ENCODE measurements at regions not wholly inside any gene's neighbourhood (a gene's known extent, or its start where the extent isn't known, plus 50 kb on each side); places are given as distances from the start of the nearest gene placed in this dataset.
"Not testable (repeated sequence)": the region's sequence is repeated elsewhere in the genome, so short reads cannot be mapped to it uniquely, and the experiment has no call there.

DNA sequence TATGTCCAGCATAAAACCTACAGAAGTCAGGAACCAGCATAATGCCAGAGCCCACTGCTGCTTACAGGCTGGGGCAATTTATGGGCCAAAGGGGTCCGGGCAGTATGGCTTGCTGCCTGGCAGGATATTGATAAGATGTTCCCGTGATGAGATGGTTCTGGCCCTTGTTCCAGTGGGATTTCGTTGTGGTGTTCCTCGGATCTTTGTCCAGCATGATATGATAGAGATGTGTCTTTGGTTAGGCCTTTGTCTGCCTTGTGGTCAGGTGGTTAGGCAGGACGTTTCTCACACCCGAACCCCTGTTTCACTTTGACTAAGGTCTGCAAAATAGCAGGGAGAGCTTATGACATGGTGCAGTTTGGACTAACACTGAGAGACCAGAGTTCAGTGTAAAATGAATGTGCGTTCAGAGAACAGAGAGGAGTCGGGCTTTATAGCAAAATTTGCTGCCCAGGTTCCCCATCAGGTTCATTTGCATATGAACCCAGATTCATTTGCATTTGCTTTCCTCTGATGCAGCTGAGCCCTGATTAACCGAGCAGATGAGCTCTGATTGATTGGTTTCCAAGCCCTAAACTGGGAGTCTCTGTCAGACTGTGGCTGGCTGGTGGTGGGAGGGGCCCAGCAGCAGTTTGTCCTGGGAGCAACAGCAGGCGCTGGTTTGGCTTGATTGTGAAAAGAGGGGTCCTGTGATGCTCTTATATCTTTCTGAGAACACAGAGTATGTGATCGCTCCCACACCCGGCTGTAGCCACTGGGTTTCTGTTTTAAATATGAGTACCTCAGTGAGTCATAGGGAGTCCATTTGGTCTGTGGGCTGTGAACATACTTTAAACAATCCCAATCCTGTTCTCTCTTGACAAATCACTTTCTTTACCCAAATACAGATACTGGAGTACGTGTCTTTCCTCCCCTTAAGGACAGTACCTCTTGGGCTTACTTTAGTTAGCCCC lies 156.3 kb upstream of the PZP start:
- DNase-seq (ENCODE audit: low read depth in 1 of 2, low spot score in 1 of 2): peak in 1 of 2 experiments; percentile 55
- TF ChIP-seq CTCF (IDR thresholded peaks at IDR 0.05; ENCODE audit: insufficient read depth, low read length) (no peak), SPI1 (IDR thresholded peaks at IDR 0.05; ENCODE audit: borderline replicate concordance, low read depth) (no peak), GABPA (IDR thresholded peaks at IDR 0.05; ENCODE audit: low read depth) (no peak), POLR2AphosphoS5 (IDR thresholded peaks at IDR 0.05; ENCODE audit: low read depth) (no peak)
- TF ChIP-seq, protein P1, sequence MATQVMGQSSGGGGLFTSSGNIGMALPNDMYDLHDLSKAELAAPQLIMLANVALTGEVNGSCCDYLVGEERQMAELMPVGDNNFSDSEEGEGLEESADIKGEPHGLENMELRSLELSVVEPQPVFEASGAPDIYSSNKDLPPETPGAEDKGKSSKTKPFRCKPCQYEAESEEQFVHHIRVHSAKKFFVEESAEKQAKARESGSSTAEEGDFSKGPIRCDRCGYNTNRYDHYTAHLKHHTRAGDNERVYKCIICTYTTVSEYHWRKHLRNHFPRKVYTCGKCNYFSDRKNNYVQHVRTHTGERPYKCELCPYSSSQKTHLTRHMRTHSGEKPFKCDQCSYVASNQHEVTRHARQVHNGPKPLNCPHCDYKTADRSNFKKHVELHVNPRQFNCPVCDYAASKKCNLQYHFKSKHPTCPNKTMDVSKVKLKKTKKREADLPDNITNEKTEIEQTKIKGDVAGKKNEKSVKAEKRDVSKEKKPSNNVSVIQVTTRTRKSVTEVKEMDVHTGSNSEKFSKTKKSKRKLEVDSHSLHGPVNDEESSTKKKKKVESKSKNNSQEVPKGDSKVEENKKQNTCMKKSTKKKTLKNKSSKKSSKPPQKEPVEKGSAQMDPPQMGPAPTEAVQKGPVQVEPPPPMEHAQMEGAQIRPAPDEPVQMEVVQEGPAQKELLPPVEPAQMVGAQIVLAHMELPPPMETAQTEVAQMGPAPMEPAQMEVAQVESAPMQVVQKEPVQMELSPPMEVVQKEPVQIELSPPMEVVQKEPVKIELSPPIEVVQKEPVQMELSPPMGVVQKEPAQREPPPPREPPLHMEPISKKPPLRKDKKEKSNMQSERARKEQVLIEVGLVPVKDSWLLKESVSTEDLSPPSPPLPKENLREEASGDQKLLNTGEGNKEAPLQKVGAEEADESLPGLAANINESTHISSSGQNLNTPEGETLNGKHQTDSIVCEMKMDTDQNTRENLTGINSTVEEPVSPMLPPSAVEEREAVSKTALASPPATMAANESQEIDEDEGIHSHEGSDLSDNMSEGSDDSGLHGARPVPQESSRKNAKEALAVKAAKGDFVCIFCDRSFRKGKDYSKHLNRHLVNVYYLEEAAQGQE (IDR thresholded peaks at IDR 0.05; ENCODE audit: insufficient replicate concordance, low read depth): no peak
- H3K27me3 ChIP-seq (ENCODE audit: insufficient read depth, poor library complexity, severe bottlenecking): no peaks in the 10 kb centered on the region

DNA sequence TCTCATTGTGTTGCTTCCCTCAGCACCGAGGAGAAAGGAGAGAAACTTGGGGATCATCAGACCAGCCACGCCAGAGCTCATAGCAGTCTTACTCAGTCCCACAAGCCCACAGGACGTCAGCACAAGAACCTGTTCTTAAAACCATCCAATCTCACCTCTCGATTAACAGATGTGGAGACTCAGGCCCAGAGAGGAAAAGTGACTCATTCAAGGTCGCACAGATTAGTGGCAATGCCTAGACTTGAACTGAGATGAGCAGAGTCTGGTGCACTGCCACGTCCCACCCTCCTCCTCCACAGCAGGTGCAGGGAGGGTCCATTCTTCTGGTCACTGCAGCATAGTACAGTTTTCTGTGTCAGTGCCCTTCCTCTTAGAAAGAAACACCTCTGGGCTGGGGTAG lies 154.9 kb upstream of the PZP start:
- DNase-seq (ENCODE audit: low read depth in 1 of 2, low spot score in 1 of 2): no peak
- Histone ChIP-seq H3K27me3 (ENCODE audit: insufficient read depth, poor library complexity, severe bottlenecking) (no peaks in the 10 kb centered on the region), H3K27ac (replicated peaks) (peak overlapping the region; percentile 98), H3K4me3 (replicated peaks; ENCODE audit: insufficient read depth, low read length) (no peak overlapping the region)
- TF ChIP-seq CTCF (IDR thresholded peaks at IDR 0.05; ENCODE audit: insufficient read depth, low read length) (no peak), SPI1 (IDR thresholded peaks at IDR 0.05; ENCODE audit: borderline replicate concordance, low read depth) (no peak), GABPA (IDR thresholded peaks at IDR 0.05; ENCODE audit: low read depth) (no peak), POLR2AphosphoS5 (IDR thresholded peaks at IDR 0.05; ENCODE audit: low read depth) (no peak)
- TF ChIP-seq, protein P1 (IDR thresholded peaks at IDR 0.05; ENCODE audit: insufficient replicate concordance, low read depth): no peak

More for the DNA sequence above, 156.3 kb upstream of the PZP start:
- no peak overlapping the region for H3K4me3 ChIP-seq (replicated peaks; ENCODE audit: insufficient read depth, low read length)
- peak overlapping the region; percentile 98 for H3K27ac ChIP-seq (replicated peaks)

DNA sequence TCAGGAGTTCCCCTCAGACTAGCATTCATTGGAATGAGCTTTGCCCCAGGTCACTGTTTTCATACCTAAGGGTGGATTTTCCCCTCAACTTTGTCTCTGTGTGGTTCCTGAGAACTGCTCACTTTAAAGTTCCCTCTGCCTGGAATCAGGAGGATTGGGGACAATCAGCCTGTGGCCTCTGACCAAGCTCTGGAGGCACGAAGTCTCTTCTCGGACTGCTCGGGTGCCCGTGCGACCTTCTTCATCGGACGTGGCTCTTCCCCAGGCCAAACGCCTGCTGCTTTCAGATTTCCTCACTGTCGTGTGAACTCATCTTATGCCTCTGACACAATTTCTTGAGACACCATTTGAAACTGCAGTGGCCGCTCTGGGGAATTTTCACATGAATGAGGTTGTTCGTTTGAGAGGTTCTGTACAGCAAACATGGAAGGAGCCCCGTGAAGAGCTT lies 153.7 kb upstream of the PZP start:
- H3K27me3 ChIP-seq (ENCODE audit: insufficient read depth, poor library complexity, severe bottlenecking): no peaks in the 10 kb centered on the region
- TF ChIP-seq SPI1 (IDR thresholded peaks at IDR 0.05; ENCODE audit: borderline replicate concordance, low read depth): no peak
- TF ChIP-seq GABPA (IDR thresholded peaks at IDR 0.05; ENCODE audit: low read depth): no peak
- no peak for TF ChIP-seq CTCF (IDR thresholded peaks at IDR 0.05; ENCODE audit: insufficient read depth, low read length)
- TF ChIP-seq, protein P1 (IDR thresholded peaks at IDR 0.05; ENCODE audit: insufficient replicate concordance, low read depth): no peak
- TF ChIP-seq POLR2AphosphoS5 (IDR thresholded peaks at IDR 0.05; ENCODE audit: low read depth): no peak
- DNase-seq (ENCODE audit: low read depth in 1 of 2, low spot score in 1 of 2): peak in 1 of 2 experiments; percentile 38
- H3K4me3 ChIP-seq (replicated peaks; ENCODE audit: insufficient read depth, low read length): no peak overlapping the region
- H3K27ac ChIP-seq (replicated peaks): peak overlapping the region; percentile 62

DNA sequence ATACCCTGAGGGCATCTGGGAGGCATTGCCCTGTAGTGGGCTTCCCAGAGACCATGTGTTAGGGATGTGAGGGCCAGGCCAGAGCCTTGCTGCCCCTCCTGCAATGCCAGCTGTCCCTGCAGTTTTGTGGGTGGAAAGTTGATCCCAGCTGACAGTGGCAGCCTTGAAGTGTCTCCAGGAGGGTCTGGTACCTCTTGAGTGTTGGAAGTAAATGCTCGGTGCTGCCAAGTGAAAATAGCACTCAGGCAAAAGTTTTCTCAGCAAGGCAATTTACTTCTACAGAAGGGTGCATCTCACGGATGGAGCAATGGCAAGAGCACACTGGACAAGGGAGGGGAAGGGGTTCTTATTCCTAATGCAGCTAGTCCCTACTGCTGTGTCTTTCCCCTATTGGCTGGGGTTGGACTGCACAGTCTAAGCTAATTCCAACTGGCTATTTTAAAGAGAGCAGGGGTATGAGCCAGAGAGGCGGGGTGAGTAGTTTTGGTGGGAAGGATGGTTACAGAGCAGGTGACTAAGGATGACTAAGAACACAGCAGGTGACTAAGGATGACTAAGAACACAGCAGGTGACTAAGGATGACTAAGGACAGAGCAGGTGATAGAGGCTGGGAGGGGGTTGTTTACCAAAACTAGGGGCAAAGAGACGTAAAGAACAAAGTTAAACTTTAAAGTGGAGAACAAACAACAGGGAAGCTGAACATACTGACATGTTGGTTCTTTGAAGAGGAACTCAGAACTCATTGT lies 146.0 kb upstream of the PZP start:
- H3K4me3 ChIP-seq (replicated peaks; ENCODE audit: insufficient read depth, low read length); H3K27ac ChIP-seq (replicated peaks); DNase-seq (ENCODE audit: low read depth in 1 of 2, low spot score in 1 of 2); H3K27me3 ChIP-seq (ENCODE audit: insufficient read depth, poor library complexity, severe bottlenecking): not testable (repeated sequence)

Measured in HL-60 (cell line).